ENCODE measurements at regions not wholly inside any gene's neighbourhood (a gene's known extent, or its start where the extent isn't known, plus 50 kb on each side); places are given as distances from the start of the nearest gene placed in this dataset.

DNA sequence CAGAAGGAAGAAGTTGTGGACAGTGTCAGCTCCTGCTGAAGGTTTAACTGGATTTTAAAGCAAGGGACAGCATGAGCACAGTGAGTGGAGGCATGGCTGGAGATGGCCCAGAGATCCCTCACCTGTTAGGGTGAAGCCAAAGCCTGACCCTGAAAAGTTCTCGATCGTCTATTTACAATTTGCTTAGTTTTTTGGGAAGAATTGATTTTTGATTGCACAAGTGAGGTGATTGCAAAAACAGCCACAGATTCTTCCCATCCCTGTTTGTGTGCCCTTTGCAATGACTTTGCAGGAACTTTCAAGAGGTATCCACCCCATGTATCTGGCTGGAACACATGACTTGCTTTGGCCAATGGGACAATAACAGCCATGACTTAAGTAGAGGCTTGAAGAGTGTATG is 170.1 kb downstream of the TFAP2C start:
- TF ChIP-seq, protein P1, sequence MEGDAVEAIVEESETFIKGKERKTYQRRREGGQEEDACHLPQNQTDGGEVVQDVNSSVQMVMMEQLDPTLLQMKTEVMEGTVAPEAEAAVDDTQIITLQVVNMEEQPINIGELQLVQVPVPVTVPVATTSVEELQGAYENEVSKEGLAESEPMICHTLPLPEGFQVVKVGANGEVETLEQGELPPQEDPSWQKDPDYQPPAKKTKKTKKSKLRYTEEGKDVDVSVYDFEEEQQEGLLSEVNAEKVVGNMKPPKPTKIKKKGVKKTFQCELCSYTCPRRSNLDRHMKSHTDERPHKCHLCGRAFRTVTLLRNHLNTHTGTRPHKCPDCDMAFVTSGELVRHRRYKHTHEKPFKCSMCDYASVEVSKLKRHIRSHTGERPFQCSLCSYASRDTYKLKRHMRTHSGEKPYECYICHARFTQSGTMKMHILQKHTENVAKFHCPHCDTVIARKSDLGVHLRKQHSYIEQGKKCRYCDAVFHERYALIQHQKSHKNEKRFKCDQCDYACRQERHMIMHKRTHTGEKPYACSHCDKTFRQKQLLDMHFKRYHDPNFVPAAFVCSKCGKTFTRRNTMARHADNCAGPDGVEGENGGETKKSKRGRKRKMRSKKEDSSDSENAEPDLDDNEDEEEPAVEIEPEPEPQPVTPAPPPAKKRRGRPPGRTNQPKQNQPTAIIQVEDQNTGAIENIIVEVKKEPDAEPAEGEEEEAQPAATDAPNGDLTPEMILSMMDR (IDR thresholded peaks at IDR 0.05): no peak
- TF ChIP-seq POLR2A (IDR thresholded peaks at IDR 0.05; ENCODE audit: low read depth) (no peak), POLR2AphosphoS5 (IDR thresholded peaks at IDR 0.05) (no peak)

Measured in esophagus muscularis mucosa (tissue), 3 donors.